ENCODE measurements at regions not wholly inside any gene's neighbourhood (a gene's known extent, or its start where the extent isn't known, plus 50 kb on each side); places are given as distances from the start of the nearest gene placed in this dataset.
"Not testable (repeated sequence)": the region's sequence is repeated elsewhere in the genome, so short reads cannot be mapped to it uniquely, and the experiment has no call there.

- DNase-seq, result no peak
Observed at GRCh38 chr6:74504941-74505340, 700.9 kb downstream of the COL12A1 start.

GRCh38 chr6:74492587-74492986 lies 713.3 kb downstream of the COL12A1 start:
- DNase-seq, result no peak

GRCh38 chr6:74491844-74492374 lies 713.9 kb downstream of the COL12A1 start:
- no peak for DNase-seq

- DNase-seq, result not testable (repeated sequence)
Observed at GRCh38 chr6:74488726-74489125, 717.1 kb downstream of the COL12A1 start.

- no peak for DNase-seq
Observed at GRCh38 chr6:74482180-74482579, 723.7 kb downstream of the COL12A1 start.

GRCh38 chr6:74480561-74480960 lies 725.3 kb downstream of the COL12A1 start:
- DNase-seq, result no peak

GRCh38 chr6:74479960-74480359 lies 725.9 kb downstream of the COL12A1 start:
- no peak for DNase-seq

GRCh38 chr6:74479420-74479819 lies 726.4 kb downstream of the COL12A1 start:
- DNase-seq, result no peak

GRCh38 chr6:74474046-74474445 lies 731.8 kb downstream of the COL12A1 start:
- DNase-seq, result not testable (repeated sequence)

- not testable (repeated sequence) for DNase-seq
Observed at GRCh38 chr6:74468552-74468951, 737.3 kb downstream of the COL12A1 start.

- DNase-seq, result no peak
Observed at GRCh38 chr6:74467533-74468215, 738.2 kb downstream of the COL12A1 start.

GRCh38 chr6:74466572-74466971 lies 739.3 kb downstream of the COL12A1 start:
- DNase-seq, result no peak

- DNase-seq, result no peak
Observed at GRCh38 chr6:74459260-74459659, 746.6 kb downstream of the COL12A1 start.

- no peak for DNase-seq
Observed at GRCh38 chr6:74458536-74458935, 747.3 kb downstream of the COL12A1 start.

- no peak for DNase-seq
Observed at GRCh38 chr6:74455786-74456185, 750.1 kb downstream of the COL12A1 start.

- DNase-seq, result no peak
Observed at GRCh38 chr6:74451953-74452352, 753.9 kb downstream of the COL12A1 start.

GRCh38 chr6:74448850-74449249 lies 752.8 kb downstream of the CD109 start:
- DNase-seq, result no peak

GRCh38 chr6:74447013-74447412 lies 751.0 kb downstream of the CD109 start:
- DNase-seq, result no peak

- peak in 2 of 3 donors; percentile 68 to 76 for DNase-seq
Observed at GRCh38 chr6:74439123-74439811, 743.3 kb downstream of the CD109 start.

- not testable (repeated sequence) for DNase-seq
Observed at GRCh38 chr6:74438395-74438794, 742.4 kb downstream of the CD109 start.

GRCh38 chr6:74434171-74434570 lies 738.2 kb downstream of the CD109 start:
- DNase-seq, result peak; percentile 52 to 83 (median 76)

GRCh38 chr6:74431873-74432580 lies 736.0 kb downstream of the CD109 start:
- peak in 1 of 3 donors; percentile 31 for DNase-seq

GRCh38 chr6:74420221-74420620 lies 724.2 kb downstream of the CD109 start:
- no peak for DNase-seq
